Thyroid gland (tissue), 4 donors: ENCODE measurements at regions not wholly inside any gene's neighbourhood (a gene's known extent, or its start where the extent isn't known, plus 50 kb on each side); places are given as distances from the start of the nearest gene placed in this dataset.
A peak's percentile ranks its signal among the peaks of the same experiment; 100 is the strongest.

Experiments used
- DNase-seq, 2 donors: peaks; one replicate each; pipeline ENCODE4 v3.0.0-alpha.2; 2019
- H3K27ac ChIP-seq, 3 donors: fragments of 200-600 bp; sonication (generic); 1 replicate in 2 of 3; 2 replicates in 1 of 3; pipeline ENCODE4 v1.5.1; 2016 to 2019; ENCODE audit warnings: mild to moderate bottlenecking in 1 of 3, moderate library complexity in 1 of 3
- H3K27me3 ChIP-seq: fragments of 200-600 bp; sonication (generic); one replicate; pipeline ENCODE4 v1.5.1; 2019
- H3K36me3 ChIP-seq, 2 donors: fragments of 200-600 bp; sonication (generic); one replicate each; pipeline ENCODE4 v1.5.1; 2016 to 2019
- H3K4me1 ChIP-seq, 2 donors: fragments of 200-600 bp; sonication (generic); one replicate each; pipeline ENCODE4 v1.5.1; 2017 to 2019
- H3K4me3 ChIP-seq, 3 donors: fragments of 200-600 bp; sonication (generic); replicated peaks in 1 of 3; 1 replicate in 2 of 3; 2 replicates in 1 of 3; pipeline ENCODE4 v1.5.1; 2016; ENCODE audit warnings: mild to moderate bottlenecking in 1 of 3
- H3K9me3 ChIP-seq: fragments of 200-600 bp; sonication (generic); one replicate; pipeline ENCODE4 v1.5.1; 2017
- POLR2A ChIP-seq, 2 donors: fragments of 450-650 bp; IDR thresholded peaks; one replicate each; pipeline ENCODE4 v1.6.1; 2017; ENCODE audit warnings: antibody characterized with exemption in 2 of 2, mild to moderate bottlenecking in 2 of 2, moderate library complexity in 1 of 2
- WGBS, 2 donors: methylation state at CpG; one replicate each; pipeline ENCODE4 v1.1.5; 2017; 5-methylcytosine and 5-hydroxymethylcytosine counted together
- intact Hi-C: fragments of 100-400 bp; cut with DNase I; formaldehyde crosslinking; loops from one replicate; pipeline ENCODE4 v1.15.1; 2023
- TF ChIP-seq, protein P1 (sequence below), 6 experiments: fragments of 200-600 bp in 3 of 6; fragments of 450-650 bp in 3 of 6; sonication (generic) in 3 of 6; IDR thresholded peaks; one replicate each; pipeline ENCODE4 v1.5.1; 2016 to 2019; ENCODE audit warnings: antibody characterized with exemption in 6 of 6, mild to moderate bottlenecking in 2 of 6, inconsistent platforms in 1 of 6, moderate library complexity in 1 of 6

DNA sequence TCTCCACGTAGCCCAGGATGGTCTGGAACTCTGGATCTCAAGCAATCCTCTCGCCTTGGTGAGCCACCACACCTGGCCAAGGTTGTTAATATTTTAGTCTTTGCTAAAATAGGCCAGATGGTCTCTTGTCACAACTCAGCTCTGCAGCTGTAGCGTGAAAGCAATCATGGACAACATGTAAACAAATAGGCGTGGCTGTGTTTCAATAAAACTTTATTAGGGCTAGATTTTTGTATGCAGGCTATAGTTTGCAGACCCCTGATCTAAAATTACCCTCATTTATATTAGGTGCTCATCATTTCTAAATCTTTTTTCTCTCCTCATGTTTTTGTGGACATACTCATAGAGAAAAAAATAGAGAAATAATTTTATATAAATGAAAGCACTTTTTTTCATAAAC lies 72.1 kb upstream of the SLC28A3 start:
- intact Hi-C loops: no loop called here
- Histone ChIP-seq H3K27ac (no peak overlapping the region), H3K9me3 (no peaks in the 10 kb centered on the region), H3K27me3 (no peaks in the 10 kb centered on the region), H3K36me3 (no peaks in the 10 kb centered on the region), H3K4me3 (no peak overlapping the region), H3K4me1 (peaks cover 4 to 5% of the 10 kb centered on the region in 2 donors)
- 97 to 100% methylated on average over 4 of the region's 4 CpGs for WGBS, 2 donors
- no peak for TF ChIP-seq POLR2A (IDR thresholded peaks at IDR 0.05)
- TF ChIP-seq, protein P1, sequence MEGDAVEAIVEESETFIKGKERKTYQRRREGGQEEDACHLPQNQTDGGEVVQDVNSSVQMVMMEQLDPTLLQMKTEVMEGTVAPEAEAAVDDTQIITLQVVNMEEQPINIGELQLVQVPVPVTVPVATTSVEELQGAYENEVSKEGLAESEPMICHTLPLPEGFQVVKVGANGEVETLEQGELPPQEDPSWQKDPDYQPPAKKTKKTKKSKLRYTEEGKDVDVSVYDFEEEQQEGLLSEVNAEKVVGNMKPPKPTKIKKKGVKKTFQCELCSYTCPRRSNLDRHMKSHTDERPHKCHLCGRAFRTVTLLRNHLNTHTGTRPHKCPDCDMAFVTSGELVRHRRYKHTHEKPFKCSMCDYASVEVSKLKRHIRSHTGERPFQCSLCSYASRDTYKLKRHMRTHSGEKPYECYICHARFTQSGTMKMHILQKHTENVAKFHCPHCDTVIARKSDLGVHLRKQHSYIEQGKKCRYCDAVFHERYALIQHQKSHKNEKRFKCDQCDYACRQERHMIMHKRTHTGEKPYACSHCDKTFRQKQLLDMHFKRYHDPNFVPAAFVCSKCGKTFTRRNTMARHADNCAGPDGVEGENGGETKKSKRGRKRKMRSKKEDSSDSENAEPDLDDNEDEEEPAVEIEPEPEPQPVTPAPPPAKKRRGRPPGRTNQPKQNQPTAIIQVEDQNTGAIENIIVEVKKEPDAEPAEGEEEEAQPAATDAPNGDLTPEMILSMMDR (IDR thresholded peaks at IDR 0.05): no peak
- DNase-seq: no peak

DNA sequence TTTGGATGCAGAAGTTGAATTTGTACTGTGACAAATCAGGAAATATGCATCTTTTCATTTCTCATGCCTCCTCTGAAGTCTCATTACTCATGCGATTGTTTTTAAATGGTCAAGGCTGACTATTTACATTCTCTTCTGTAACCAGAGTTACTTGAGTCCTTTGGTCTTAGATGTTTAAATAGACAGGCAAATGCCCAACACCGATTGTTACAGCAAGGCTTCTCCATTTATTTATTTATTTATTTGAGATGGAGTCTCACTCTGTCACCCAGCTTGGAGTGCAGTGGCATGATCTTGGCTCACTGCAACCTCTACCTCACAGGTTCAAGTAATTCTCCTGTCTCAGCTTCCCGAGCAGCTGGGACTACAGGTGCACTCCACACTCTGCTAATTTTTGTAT lies 72.7 kb upstream of the SLC28A3 start:
- Histone ChIP-seq H3K27ac (no peak overlapping the region), H3K4me1 (peaks cover 4 to 5% of the 10 kb centered on the region in 2 donors), H3K36me3 (no peaks in the 10 kb centered on the region), H3K9me3 (no peaks in the 10 kb centered on the region), H3K27me3 (no peaks in the 10 kb centered on the region), H3K4me3 (no peak overlapping the region)
- DNase-seq: no peak
- WGBS, 2 donors: 84 to 85% methylated on average over 3 of the region's 3 CpGs
- TF ChIP-seq, protein P1 (IDR thresholded peaks at IDR 0.05): no peak
- no peak for TF ChIP-seq POLR2A (IDR thresholded peaks at IDR 0.05)
- intact Hi-C loops: no loop called here

DNA sequence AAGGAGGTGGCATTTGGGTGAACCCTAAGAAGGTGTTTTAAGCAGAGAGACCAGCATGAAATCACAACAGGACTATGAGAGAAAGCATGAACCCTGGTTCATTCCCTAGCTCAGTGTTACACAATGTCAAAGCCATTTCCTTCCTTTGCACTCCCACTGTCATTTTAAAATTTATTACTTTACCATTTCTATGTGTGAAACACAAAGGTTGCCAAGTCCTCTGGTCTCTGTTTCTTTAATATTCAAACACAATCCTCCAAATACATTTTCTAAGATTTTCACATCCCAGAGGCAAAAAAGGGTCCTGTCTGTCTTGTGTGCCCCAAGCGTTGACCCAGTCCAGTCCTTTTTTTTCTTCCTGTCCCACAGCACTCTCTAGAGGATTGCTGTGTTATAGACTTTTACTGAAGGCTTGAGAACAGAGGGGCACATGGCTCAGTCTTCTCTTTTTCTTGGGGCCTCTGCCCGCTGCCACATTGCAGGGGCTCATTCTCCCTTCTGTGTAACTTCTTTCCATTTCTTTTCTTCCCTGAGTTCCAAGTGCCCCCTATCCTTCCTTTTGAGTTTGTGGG lies 78.6 kb upstream of the SLC28A3 start:
- intact Hi-C loops: no loop called here
- Histone ChIP-seq H3K27ac (no peak overlapping the region), H3K4me3 (no peak overlapping the region), H3K9me3 (no peaks in the 10 kb centered on the region), H3K4me1 (no peaks in the 10 kb centered on the region), H3K36me3 (no peaks in the 10 kb centered on the region), H3K27me3 (no peaks in the 10 kb centered on the region)
- 65 to 73% methylated on average over 2 of the region's 2 CpGs for WGBS, 2 donors
- no peak for DNase-seq
- TF ChIP-seq, protein P1 (IDR thresholded peaks at IDR 0.05): peak in 1 of 6 experiments; percentile 8
- no peak for TF ChIP-seq POLR2A (IDR thresholded peaks at IDR 0.05)

DNA sequence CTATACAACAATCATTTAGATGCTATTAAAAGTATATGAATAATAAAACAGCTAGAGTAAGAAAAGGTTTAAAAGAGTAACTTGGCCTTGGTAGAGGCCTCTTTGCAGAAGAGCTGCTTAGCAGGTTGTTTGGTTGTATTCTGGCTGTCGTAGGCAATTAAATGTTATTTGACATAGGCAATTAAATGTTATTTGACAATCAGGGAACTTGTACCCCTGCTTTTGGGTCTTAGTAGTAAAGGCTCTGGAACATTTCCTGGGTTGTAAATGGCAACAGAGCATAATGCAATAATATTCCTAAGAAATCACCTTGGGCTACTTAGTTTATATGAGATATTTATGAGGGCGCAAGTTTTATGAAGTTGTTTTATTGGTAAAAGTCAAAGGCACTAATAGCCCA lies 84.4 kb upstream of the SLC28A3 start:
- H3K4me3 ChIP-seq: no peak overlapping the region
- no peaks in the 10 kb centered on the region for H3K27me3 ChIP-seq
- no peaks in the 10 kb centered on the region for H3K4me1 ChIP-seq
- no peak for DNase-seq
- WGBS, 2 donors: 97 to 99% methylated on average over 2 of the region's 2 CpGs
- H3K27ac ChIP-seq: no peak overlapping the region
- H3K36me3 ChIP-seq: no peaks in the 10 kb centered on the region
- intact Hi-C loops: no loop called here
- no peaks in the 10 kb centered on the region for H3K9me3 ChIP-seq
- TF ChIP-seq, protein P1 (IDR thresholded peaks at IDR 0.05): no peak
- TF ChIP-seq POLR2A (IDR thresholded peaks at IDR 0.05): no peak

DNA sequence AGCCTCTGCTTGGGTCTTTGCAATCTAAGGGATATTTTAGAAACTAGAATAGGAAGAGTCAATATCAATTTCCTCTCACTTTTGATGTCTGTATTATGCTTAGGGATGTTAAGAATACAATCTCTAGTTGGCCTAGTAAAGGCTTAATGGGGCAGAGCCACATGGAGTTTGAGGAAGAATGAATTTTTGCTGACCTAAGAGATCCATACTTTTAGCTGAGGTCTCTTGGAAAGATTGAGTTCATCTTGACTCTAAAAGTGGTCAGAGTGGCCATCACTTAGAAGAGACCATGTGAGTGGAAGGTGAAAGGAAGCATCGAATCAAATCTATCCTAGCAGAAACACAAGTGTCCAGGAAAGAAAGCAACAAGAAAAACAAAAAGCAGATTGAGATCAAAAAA lies 92.2 kb upstream of the SLC28A3 start:
- TF ChIP-seq, protein P1 (IDR thresholded peaks at IDR 0.05): no peak
- TF ChIP-seq POLR2A (IDR thresholded peaks at IDR 0.05): no peak

More for the DNA sequence above, 92.2 kb upstream of the SLC28A3 start:
- Histone ChIP-seq H3K27ac (no peak overlapping the region), H3K4me1 (peaks cover 4 to 18% of the 10 kb centered on the region in 2 donors), H3K4me3 (no peak overlapping the region), H3K9me3 (no peaks in the 10 kb centered on the region), H3K27me3 (no peaks in the 10 kb centered on the region), H3K36me3 (no peaks in the 10 kb centered on the region)
- intact Hi-C loops: no loop called here
- WGBS, 2 donors: 30 to 42% methylated on average over 1 of the region's 1 CpG
- no peak for DNase-seq
